ENCODE measurements at regions not wholly inside any gene's neighbourhood (a gene's known extent, or its start where the extent isn't known, plus 50 kb on each side); places are given as distances from the start of the nearest gene placed in this dataset.

GRCh38 chr22:48842976-48843375 is 984.7 kb downstream of the BRD1 start:
- H3K27me3 ChIP-seq: no peaks in the 10 kb centered on the region
- no peaks in the 10 kb centered on the region for H3K36me3 ChIP-seq
- H3K4me3 ChIP-seq: no peak overlapping the region
- no peak for DNase-seq (ENCODE audit: low spot score in 2 of 2)
- H3K9me3 ChIP-seq: no peaks in the 10 kb centered on the region
- TF ChIP-seq CTCF (IDR thresholded peaks at IDR 0.05) (no peak), POLR2A (IDR thresholded peaks at IDR 0.05) (no peak), EP300 (IDR thresholded peaks at IDR 0.05) (no peak)
- no peaks in the 10 kb centered on the region for H3K4me1 ChIP-seq
- 81 to 84% methylated on average over 5 of the region's 5 CpGs for WGBS, 2 donors
- H3K27ac ChIP-seq: no peak overlapping the region

GRCh38 chr22:48842583-48842945 is 985.1 kb downstream of the BRD1 start:
- Histone ChIP-seq H3K4me1 (no peaks in the 10 kb centered on the region), H3K27me3 (no peaks in the 10 kb centered on the region), H3K4me3 (no peak overlapping the region), H3K27ac (no peak overlapping the region), H3K9me3 (no peaks in the 10 kb centered on the region), H3K36me3 (no peaks in the 10 kb centered on the region)
- no peak for DNase-seq (ENCODE audit: low spot score in 2 of 2)
- TF ChIP-seq EP300 (IDR thresholded peaks at IDR 0.05) (no peak), POLR2A (IDR thresholded peaks at IDR 0.05) (no peak), CTCF (IDR thresholded peaks at IDR 0.05) (no peak)
- 82 to 86% methylated on average over 17 of the region's 17 CpGs for WGBS, 2 donors

- TF ChIP-seq EP300 (IDR thresholded peaks at IDR 0.05) (no peak), CTCF (IDR thresholded peaks at IDR 0.05) (no peak), POLR2A (IDR thresholded peaks at IDR 0.05) (no peak)
- no peaks in the 10 kb centered on the region for H3K9me3 ChIP-seq
- no peaks in the 10 kb centered on the region for H3K36me3 ChIP-seq
- 84 to 87% methylated on average over 20 to 22 of the region's 22 CpGs for WGBS, 2 donors
- DNase-seq (ENCODE audit: low spot score in 2 of 2): no peak
- no peak overlapping the region for H3K27ac ChIP-seq
- H3K4me1 ChIP-seq: no peaks in the 10 kb centered on the region
- H3K4me3 ChIP-seq: no peak overlapping the region
- H3K27me3 ChIP-seq: no peaks in the 10 kb centered on the region
Observed at GRCh38 chr22:48841881-48842582, 985.6 kb downstream of the BRD1 start.

GRCh38 chr22:48840112-48840949 is 987.3 kb downstream of the BRD1 start:
- Histone ChIP-seq H3K4me1 (no peaks in the 10 kb centered on the region), H3K4me3 (no peak overlapping the region), H3K36me3 (no peaks in the 10 kb centered on the region), H3K27ac (no peak overlapping the region), H3K27me3 (no peaks in the 10 kb centered on the region), H3K9me3 (no peaks in the 10 kb centered on the region)
- DNase-seq (ENCODE audit: low spot score in 2 of 2): no peak
- 84 to 87% methylated on average over 16 of the region's 16 CpGs for WGBS, 2 donors
- TF ChIP-seq EP300 (IDR thresholded peaks at IDR 0.05): no peak
- TF ChIP-seq CTCF (IDR thresholded peaks at IDR 0.05): no peak
- TF ChIP-seq POLR2A (IDR thresholded peaks at IDR 0.05): no peak

Measured in tibial nerve (tissue), 4 donors.